ENCODE measurements at regions not wholly inside any gene's neighbourhood (a gene's known extent, or its start where the extent isn't known, plus 50 kb on each side); places are given as distances from the start of the nearest gene placed in this dataset.

- no peak for ATAC-seq
- 30 to 32% methylated on average over 3 of the region's 3 CpGs for WGBS, 2 donors
Measured at GRCh38 chr2:15058721-15059157, 426.2 kb downstream of the LRATD1 start.

GRCh38 chr2:15059870-15060512 lies 427.5 kb downstream of the LRATD1 start:
- TF ChIP-seq, protein P1, sequence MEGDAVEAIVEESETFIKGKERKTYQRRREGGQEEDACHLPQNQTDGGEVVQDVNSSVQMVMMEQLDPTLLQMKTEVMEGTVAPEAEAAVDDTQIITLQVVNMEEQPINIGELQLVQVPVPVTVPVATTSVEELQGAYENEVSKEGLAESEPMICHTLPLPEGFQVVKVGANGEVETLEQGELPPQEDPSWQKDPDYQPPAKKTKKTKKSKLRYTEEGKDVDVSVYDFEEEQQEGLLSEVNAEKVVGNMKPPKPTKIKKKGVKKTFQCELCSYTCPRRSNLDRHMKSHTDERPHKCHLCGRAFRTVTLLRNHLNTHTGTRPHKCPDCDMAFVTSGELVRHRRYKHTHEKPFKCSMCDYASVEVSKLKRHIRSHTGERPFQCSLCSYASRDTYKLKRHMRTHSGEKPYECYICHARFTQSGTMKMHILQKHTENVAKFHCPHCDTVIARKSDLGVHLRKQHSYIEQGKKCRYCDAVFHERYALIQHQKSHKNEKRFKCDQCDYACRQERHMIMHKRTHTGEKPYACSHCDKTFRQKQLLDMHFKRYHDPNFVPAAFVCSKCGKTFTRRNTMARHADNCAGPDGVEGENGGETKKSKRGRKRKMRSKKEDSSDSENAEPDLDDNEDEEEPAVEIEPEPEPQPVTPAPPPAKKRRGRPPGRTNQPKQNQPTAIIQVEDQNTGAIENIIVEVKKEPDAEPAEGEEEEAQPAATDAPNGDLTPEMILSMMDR (IDR thresholded peaks at IDR 0.05) = no peak
- TF ChIP-seq POLR2A (IDR thresholded peaks at IDR 0.05) = no peak
- H3K4me1 ChIP-seq = peaks cover 9% of the 10 kb centered on the region
- H3K36me3 ChIP-seq (replicated peaks in 1 of 2; ENCODE audit: insufficient read depth in 1 of 2, low read depth in 2 of 2) = no peaks in the 10 kb centered on the region
- H3K27me3 ChIP-seq = no peaks in the 10 kb centered on the region
- no peak overlapping the region for H3K4me3 ChIP-seq
- H3K9me3 ChIP-seq = no peaks in the 10 kb centered on the region
- H3K27ac ChIP-seq = no peak overlapping the region
- no peak for DNase-seq
- ATAC-seq = no peak
- WGBS, 2 donors = 77 to 85% methylated on average over 10 of the region's 10 CpGs
- intact Hi-C loops (cut with DNase I) = no loop called here

More at GRCh38 chr2:15058721-15059157, 426.2 kb downstream of the LRATD1 start:
- intact Hi-C loops (cut with DNase I) = no loop called here
- H3K36me3 ChIP-seq (replicated peaks in 1 of 2; ENCODE audit: insufficient read depth in 1 of 2, low read depth in 2 of 2) = no peaks in the 10 kb centered on the region
- H3K4me3 ChIP-seq = no peak overlapping the region
- H3K27me3 ChIP-seq = no peaks in the 10 kb centered on the region
- TF ChIP-seq POLR2A (IDR thresholded peaks at IDR 0.05) = no peak
- TF ChIP-seq, protein P1 (IDR thresholded peaks at IDR 0.05) = no peak
- no peaks in the 10 kb centered on the region for H3K9me3 ChIP-seq
- H3K4me1 ChIP-seq = peaks cover 9% of the 10 kb centered on the region
- DNase-seq = no peak
- no peak overlapping the region for H3K27ac ChIP-seq

GRCh38 chr2:15061268-15061667 lies 428.8 kb downstream of the LRATD1 start:
- Histone ChIP-seq H3K36me3 (replicated peaks in 1 of 2; ENCODE audit: insufficient read depth in 1 of 2, low read depth in 2 of 2) (no peaks in the 10 kb centered on the region), H3K27ac (no peak overlapping the region), H3K9me3 (no peaks in the 10 kb centered on the region), H3K4me1 (peaks cover 9% of the 10 kb centered on the region), H3K4me3 (no peak overlapping the region), H3K27me3 (no peaks in the 10 kb centered on the region)
- ATAC-seq (no peak), DNase-seq (no peak)
- TF ChIP-seq, protein P1 (IDR thresholded peaks at IDR 0.05) = no peak
- TF ChIP-seq POLR2A (IDR thresholded peaks at IDR 0.05) = no peak
- 89 to 90% methylated on average over 1 of the region's 1 CpG for WGBS, 2 donors
- intact Hi-C loops (cut with DNase I) = no loop called here

- 82 to 86% methylated on average over 3 of the region's 3 CpGs for WGBS, 2 donors
- no peaks in the 10 kb centered on the region for H3K9me3 ChIP-seq
Measured at GRCh38 chr2:15066138-15066537, 433.6 kb downstream of the LRATD1 start.

More at GRCh38 chr2:15066138-15066537, 433.6 kb downstream of the LRATD1 start:
- no peak overlapping the region for H3K4me3 ChIP-seq
- no peak for DNase-seq
- no peak for ATAC-seq
- no peaks in the 10 kb centered on the region for H3K4me1 ChIP-seq
- no peak for TF ChIP-seq POLR2A (IDR thresholded peaks at IDR 0.05)
- TF ChIP-seq, protein P1 (IDR thresholded peaks at IDR 0.05) = no peak
- H3K27me3 ChIP-seq = no peaks in the 10 kb centered on the region
- H3K36me3 ChIP-seq (replicated peaks in 1 of 2; ENCODE audit: insufficient read depth in 1 of 2, low read depth in 2 of 2) = no peaks in the 10 kb centered on the region
- H3K27ac ChIP-seq = no peak overlapping the region
- intact Hi-C loops (cut with DNase I) = no loop called here
